ENCODE measurements at regions not wholly inside any gene's neighbourhood (a gene's known extent, or its start where the extent isn't known, plus 50 kb on each side); places are given as distances from the start of the nearest gene placed in this dataset.

DNA sequence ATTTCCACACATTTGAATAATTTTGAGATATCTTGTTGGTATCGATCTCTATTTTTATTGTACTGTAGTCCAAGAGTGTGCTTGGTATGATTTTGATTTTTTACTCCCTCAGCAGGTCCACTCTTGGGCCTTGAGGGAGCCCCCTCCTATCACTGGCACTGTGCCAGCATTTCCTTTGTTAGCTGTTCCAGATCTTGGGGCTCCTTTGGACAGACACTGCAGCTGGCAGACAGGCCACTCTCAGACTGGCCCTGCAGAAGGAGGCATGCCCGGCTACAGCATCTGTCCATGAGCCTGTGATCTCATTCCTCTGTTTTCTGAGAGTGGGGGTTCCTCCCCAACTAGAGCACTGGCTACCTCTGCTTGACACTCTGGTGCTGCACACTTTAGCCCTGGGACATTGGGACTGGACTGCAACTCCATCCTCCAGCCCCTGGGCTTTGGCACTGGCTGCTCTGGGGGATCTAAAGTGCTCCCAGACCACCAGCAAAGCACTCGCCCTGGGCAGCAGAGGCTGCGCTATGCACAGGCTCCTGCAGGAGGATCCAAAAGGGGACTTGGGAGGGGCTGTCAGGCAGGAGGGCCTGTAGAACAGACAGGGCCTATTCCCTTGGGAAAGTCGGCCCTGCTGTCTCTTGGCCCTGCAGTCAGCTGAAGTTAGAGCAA is 271.3 kb upstream of the DMAC1 start:
- Histone ChIP-seq H3K4me3 (ENCODE audit: low read depth in 1 of 3, low read length in 3 of 3) (no peak overlapping the region), H3K36me3 (ENCODE audit: control insufficient read depth in 4 of 4, insufficient read depth in 3 of 4, low read depth in 1 of 4, low read length in 3 of 4) (no peaks in the 10 kb centered on the region), H3K4me1 (ENCODE audit: control insufficient read depth in 4 of 4, insufficient read depth in 4 of 4, low read length in 3 of 4) (no peaks in the 10 kb centered on the region), H3K9me3 (ENCODE audit: control insufficient read depth in 4 of 4, low read length in 3 of 4) (peaks cover 0 to 3% (median 0%) of the 10 kb centered on the region in 4 donors), H3K27ac (ENCODE audit: low read depth in 1 of 2, low read length in 2 of 2) (no peak overlapping the region), H3K9ac (ENCODE audit: low read depth in 1 of 2, low read length in 2 of 2) (no peak overlapping the region), H3K27me3 (ENCODE audit: control insufficient read depth in 4 of 4, insufficient read depth in 4 of 4, low read length in 3 of 4) (no peaks in the 10 kb centered on the region)
- 66% methylated on average over 5 of the region's 5 CpGs for WGBS
- TF ChIP-seq, protein P1, sequence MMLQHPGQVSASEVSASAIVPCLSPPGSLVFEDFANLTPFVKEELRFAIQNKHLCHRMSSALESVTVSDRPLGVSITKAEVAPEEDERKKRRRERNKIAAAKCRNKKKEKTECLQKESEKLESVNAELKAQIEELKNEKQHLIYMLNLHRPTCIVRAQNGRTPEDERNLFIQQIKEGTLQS (IDR thresholded peaks at IDR 0.05), result no peak
- TF ChIP-seq HNF4G (IDR thresholded peaks at IDR 0.05) (no peak), GABPA (IDR thresholded peaks at IDR 0.05 in 1 of 2, conservative IDR thresholded peaks at IDR 0.05 in 1 of 2) (no peak), TAF1 (conservative IDR thresholded peaks at IDR 0.05) (no peak), NR2F2 (IDR thresholded peaks at IDR 0.05) (no peak), FOXA1 (IDR thresholded peaks at IDR 0.05) (no peak), YY1 (IDR thresholded peaks at IDR 0.05) (no peak), SP1 (IDR thresholded peaks at IDR 0.05) (no peak), EGR1 (IDR thresholded peaks at IDR 0.05; ENCODE audit: low read depth in 2 of 2) (no peak), JUND (IDR thresholded peaks at IDR 0.05) (no peak), RXRA (IDR thresholded peaks at IDR 0.05) (no peak)
- TF ChIP-seq, protein P2, sequence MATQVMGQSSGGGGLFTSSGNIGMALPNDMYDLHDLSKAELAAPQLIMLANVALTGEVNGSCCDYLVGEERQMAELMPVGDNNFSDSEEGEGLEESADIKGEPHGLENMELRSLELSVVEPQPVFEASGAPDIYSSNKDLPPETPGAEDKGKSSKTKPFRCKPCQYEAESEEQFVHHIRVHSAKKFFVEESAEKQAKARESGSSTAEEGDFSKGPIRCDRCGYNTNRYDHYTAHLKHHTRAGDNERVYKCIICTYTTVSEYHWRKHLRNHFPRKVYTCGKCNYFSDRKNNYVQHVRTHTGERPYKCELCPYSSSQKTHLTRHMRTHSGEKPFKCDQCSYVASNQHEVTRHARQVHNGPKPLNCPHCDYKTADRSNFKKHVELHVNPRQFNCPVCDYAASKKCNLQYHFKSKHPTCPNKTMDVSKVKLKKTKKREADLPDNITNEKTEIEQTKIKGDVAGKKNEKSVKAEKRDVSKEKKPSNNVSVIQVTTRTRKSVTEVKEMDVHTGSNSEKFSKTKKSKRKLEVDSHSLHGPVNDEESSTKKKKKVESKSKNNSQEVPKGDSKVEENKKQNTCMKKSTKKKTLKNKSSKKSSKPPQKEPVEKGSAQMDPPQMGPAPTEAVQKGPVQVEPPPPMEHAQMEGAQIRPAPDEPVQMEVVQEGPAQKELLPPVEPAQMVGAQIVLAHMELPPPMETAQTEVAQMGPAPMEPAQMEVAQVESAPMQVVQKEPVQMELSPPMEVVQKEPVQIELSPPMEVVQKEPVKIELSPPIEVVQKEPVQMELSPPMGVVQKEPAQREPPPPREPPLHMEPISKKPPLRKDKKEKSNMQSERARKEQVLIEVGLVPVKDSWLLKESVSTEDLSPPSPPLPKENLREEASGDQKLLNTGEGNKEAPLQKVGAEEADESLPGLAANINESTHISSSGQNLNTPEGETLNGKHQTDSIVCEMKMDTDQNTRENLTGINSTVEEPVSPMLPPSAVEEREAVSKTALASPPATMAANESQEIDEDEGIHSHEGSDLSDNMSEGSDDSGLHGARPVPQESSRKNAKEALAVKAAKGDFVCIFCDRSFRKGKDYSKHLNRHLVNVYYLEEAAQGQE (IDR thresholded peaks at IDR 0.05), result no peak
- TF ChIP-seq, protein P3, sequence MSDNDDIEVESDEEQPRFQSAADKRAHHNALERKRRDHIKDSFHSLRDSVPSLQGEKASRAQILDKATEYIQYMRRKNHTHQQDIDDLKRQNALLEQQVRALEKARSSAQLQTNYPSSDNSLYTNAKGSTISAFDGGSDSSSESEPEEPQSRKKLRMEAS (IDR thresholded peaks at IDR 0.05), result no peak
- TF ChIP-seq, protein P4, sequence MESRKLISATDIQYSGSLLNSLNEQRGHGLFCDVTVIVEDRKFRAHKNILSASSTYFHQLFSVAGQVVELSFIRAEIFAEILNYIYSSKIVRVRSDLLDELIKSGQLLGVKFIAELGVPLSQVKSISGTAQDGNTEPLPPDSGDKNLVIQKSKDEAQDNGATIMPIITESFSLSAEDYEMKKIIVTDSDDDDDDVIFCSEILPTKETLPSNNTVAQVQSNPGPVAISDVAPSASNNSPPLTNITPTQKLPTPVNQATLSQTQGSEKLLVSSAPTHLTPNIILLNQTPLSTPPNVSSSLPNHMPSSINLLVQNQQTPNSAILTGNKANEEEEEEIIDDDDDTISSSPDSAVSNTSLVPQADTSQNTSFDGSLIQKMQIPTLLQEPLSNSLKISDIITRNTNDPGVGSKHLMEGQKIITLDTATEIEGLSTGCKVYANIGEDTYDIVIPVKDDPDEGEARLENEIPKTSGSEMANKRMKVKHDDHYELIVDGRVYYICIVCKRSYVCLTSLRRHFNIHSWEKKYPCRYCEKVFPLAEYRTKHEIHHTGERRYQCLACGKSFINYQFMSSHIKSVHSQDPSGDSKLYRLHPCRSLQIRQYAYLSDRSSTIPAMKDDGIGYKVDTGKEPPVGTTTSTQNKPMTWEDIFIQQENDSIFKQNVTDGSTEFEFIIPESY (IDR thresholded peaks at IDR 0.05), result no peak
- no peak for DNase-seq (ENCODE audit: low spot score)

DNA sequence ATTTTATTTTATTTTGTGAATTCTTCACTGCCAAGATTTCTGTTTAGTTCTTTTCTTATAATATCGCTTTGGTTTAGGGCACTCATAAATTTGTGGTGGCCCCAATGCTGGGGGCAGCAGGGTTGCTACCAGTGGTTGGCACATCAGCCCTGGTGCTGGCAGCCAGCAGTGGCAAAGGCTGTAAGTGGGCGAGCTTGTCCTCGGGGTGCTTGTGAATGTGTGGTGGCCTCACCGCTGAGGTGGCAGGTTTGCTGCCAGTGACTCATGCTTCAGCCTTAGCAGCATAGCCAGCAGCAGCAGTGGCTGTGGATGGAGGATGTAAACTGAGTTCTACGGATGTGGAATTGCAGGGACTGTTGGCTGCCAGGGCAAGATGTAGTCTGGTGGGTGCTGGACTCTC is 262.9 kb upstream of the DMAC1 start:
- 79% methylated on average over 5 of the region's 5 CpGs for WGBS
- H3K27ac ChIP-seq (ENCODE audit: low read depth in 1 of 2, low read length in 2 of 2), result no peak overlapping the region
- no peak for TF ChIP-seq RAD21 (IDR thresholded peaks at IDR 0.05)
- TF ChIP-seq HNF4A (conservative IDR thresholded peaks at IDR 0.05), result no peak
- TF ChIP-seq, protein P2 (IDR thresholded peaks at IDR 0.05), result no peak
- TF ChIP-seq, protein P5, sequence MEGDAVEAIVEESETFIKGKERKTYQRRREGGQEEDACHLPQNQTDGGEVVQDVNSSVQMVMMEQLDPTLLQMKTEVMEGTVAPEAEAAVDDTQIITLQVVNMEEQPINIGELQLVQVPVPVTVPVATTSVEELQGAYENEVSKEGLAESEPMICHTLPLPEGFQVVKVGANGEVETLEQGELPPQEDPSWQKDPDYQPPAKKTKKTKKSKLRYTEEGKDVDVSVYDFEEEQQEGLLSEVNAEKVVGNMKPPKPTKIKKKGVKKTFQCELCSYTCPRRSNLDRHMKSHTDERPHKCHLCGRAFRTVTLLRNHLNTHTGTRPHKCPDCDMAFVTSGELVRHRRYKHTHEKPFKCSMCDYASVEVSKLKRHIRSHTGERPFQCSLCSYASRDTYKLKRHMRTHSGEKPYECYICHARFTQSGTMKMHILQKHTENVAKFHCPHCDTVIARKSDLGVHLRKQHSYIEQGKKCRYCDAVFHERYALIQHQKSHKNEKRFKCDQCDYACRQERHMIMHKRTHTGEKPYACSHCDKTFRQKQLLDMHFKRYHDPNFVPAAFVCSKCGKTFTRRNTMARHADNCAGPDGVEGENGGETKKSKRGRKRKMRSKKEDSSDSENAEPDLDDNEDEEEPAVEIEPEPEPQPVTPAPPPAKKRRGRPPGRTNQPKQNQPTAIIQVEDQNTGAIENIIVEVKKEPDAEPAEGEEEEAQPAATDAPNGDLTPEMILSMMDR (IDR thresholded peaks at IDR 0.05; ENCODE audit: low read depth, low read length, missing input control), result no peak
- TF ChIP-seq RXRA (IDR thresholded peaks at IDR 0.05), result no peak
- TF ChIP-seq YY1 (IDR thresholded peaks at IDR 0.05), result no peak
- TF ChIP-seq GABPA (IDR thresholded peaks at IDR 0.05 in 1 of 2, conservative IDR thresholded peaks at IDR 0.05 in 1 of 2), result no peak
- TF ChIP-seq, protein P4 (IDR thresholded peaks at IDR 0.05), result no peak
- TF ChIP-seq HNF4G (IDR thresholded peaks at IDR 0.05), result no peak
- TF ChIP-seq JUND (IDR thresholded peaks at IDR 0.05), result no peak
- TF ChIP-seq, protein P1 (IDR thresholded peaks at IDR 0.05), result no peak
- no peak for TF ChIP-seq TAF1 (conservative IDR thresholded peaks at IDR 0.05)

More for the DNA sequence above, 262.9 kb upstream of the DMAC1 start:
- Histone ChIP-seq H3K36me3 (ENCODE audit: control insufficient read depth in 4 of 4, insufficient read depth in 3 of 4, low read depth in 1 of 4, low read length in 3 of 4) (no peaks in the 10 kb centered on the region), H3K9me3 (ENCODE audit: control insufficient read depth in 4 of 4, low read length in 3 of 4) (no peaks in the 10 kb centered on the region), H3K4me1 (ENCODE audit: control insufficient read depth in 4 of 4, insufficient read depth in 4 of 4, low read length in 3 of 4) (no peaks in the 10 kb centered on the region), H3K9ac (ENCODE audit: low read depth in 1 of 2, low read length in 2 of 2) (no peak overlapping the region), H3K4me3 (ENCODE audit: low read depth in 1 of 3, low read length in 3 of 3) (no peak overlapping the region), H3K27me3 (ENCODE audit: control insufficient read depth in 4 of 4, insufficient read depth in 4 of 4, low read length in 3 of 4) (no peaks in the 10 kb centered on the region)
- no peak for DNase-seq (ENCODE audit: low spot score)
